ENCODE measurements at regions not wholly inside any gene's neighbourhood (a gene's known extent, or its start where the extent isn't known, plus 50 kb on each side); places are given as distances from the start of the nearest gene placed in this dataset.

- no peaks in the 10 kb centered on the region for H3K9me3 ChIP-seq (ENCODE audit: control insufficient read depth, insufficient read depth, low read length)
- H3K4me1 ChIP-seq (ENCODE audit: control insufficient read depth, insufficient read depth, low read length): no peaks in the 10 kb centered on the region; the same call in 1 of the 2 replicates
- no peaks in the 10 kb centered on the region for H3K27me3 ChIP-seq (ENCODE audit: control insufficient read depth, insufficient read depth, low read length)
- H3K27ac ChIP-seq (ENCODE audit: low read length): no peak overlapping the region
- no peak overlapping the region for H3K4me3 ChIP-seq (ENCODE audit: low read length)
- 100% methylated on average over 2 of the region's 3 CpGs for WGBS (ENCODE audit: insufficient coverage, insufficient read length)
- H3K36me3 ChIP-seq (ENCODE audit: control insufficient read depth, insufficient read depth, low read length): no peaks in the 10 kb centered on the region
- DNase-seq (ENCODE audit: low read depth, low spot score): no peak
Observed at GRCh38 chr1:222015686-222016085, 273.8 kb upstream of the DUSP10 start.

DNA sequence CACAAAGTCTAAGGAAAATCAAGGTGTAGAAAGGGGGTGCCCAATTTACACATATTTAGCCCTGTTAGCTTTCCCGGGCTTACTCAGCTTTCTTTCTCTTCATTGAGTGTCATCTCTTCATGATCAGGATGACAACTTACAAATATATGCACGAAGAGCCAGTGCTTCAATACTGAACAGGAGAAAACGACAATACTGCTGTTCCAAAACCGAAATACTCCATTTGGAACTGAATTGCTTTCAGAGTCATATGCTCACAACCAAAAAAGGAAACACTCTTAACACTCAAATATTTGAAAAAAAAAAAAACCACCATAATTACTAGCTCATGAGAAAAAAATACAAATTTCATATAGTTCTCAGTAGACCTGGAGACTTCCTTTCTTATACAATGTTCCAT lies 272.1 kb upstream of the DUSP10 start:
- WGBS (ENCODE audit: insufficient coverage, insufficient read length): no CpG with 5 or more reads among the region's 4 CpGs
- no peak for DNase-seq (ENCODE audit: low read depth, low spot score)
- Histone ChIP-seq H3K27ac (ENCODE audit: low read length) (no peak overlapping the region), H3K9me3 (ENCODE audit: control insufficient read depth, insufficient read depth, low read length) (no peaks in the 10 kb centered on the region), H3K36me3 (ENCODE audit: control insufficient read depth, insufficient read depth, low read length) (no peaks in the 10 kb centered on the region), H3K27me3 (ENCODE audit: control insufficient read depth, insufficient read depth, low read length) (no peaks in the 10 kb centered on the region), H3K4me1 (ENCODE audit: control insufficient read depth, insufficient read depth, low read length) (no peaks in the 10 kb centered on the region; the same call in 1 of the 2 replicates), H3K4me3 (ENCODE audit: low read length) (no peak overlapping the region)

DNA sequence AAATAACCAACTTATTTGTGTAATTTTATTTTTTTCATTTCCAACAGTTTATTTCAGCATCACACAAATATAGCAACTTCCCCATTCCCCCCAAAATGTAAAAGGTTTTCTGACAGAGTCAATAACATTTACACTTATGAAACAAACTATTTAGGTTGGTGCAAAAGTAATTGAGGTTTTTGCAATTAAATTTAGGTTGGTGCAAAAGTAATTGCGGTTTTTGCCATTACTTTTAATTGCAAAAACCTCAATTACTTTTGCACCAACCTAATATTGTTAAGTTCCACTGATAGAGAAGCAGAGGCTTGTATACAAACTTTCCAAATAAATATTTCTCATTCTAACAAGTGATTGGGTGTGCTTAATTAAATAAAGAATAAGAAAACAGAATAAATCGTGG lies 270.9 kb upstream of the DUSP10 start:
- DNase-seq (ENCODE audit: low read depth, low spot score): no peak
- Histone ChIP-seq H3K27ac (ENCODE audit: low read length) (no peak overlapping the region), H3K27me3 (ENCODE audit: control insufficient read depth, insufficient read depth, low read length) (no peaks in the 10 kb centered on the region), H3K9me3 (ENCODE audit: control insufficient read depth, insufficient read depth, low read length) (no peaks in the 10 kb centered on the region), H3K4me1 (ENCODE audit: control insufficient read depth, insufficient read depth, low read length) (no peaks in the 10 kb centered on the region; the same call in 1 of the 2 replicates), H3K4me3 (ENCODE audit: low read length) (no peak overlapping the region), H3K36me3 (ENCODE audit: control insufficient read depth, insufficient read depth, low read length) (no peaks in the 10 kb centered on the region)
- WGBS (ENCODE audit: insufficient coverage, insufficient read length): no CpG with 5 or more reads among the region's 2 CpGs

DNA sequence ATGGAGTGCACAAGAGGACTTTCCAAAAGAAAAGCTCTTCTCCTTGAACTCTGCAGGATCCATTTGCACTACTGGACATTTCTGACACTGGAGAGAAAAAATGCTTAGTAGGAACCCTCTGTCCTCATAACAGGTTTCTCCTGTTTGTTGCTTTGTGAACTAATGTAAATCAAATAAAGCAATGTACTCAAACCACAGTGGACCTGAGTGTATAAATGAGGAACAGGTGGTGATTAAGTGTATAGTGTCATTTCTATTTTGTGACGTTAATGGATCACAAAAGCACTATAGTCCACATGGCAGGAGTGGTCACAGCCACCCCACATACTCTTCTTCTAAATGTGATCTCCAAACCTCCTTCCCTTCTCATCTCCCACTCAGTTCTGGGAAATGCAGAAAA lies 268.4 kb upstream of the DUSP10 start:
- DNase-seq (ENCODE audit: low read depth, low spot score): no peak
- no CpG with 5 or more reads among the region's 1 CpG for WGBS (ENCODE audit: insufficient coverage, insufficient read length)
- Histone ChIP-seq H3K4me3 (ENCODE audit: low read length) (no peak overlapping the region), H3K27ac (ENCODE audit: low read length) (no peak overlapping the region), H3K27me3 (ENCODE audit: control insufficient read depth, insufficient read depth, low read length) (no peaks in the 10 kb centered on the region), H3K36me3 (ENCODE audit: control insufficient read depth, insufficient read depth, low read length) (no peaks in the 10 kb centered on the region), H3K9me3 (ENCODE audit: control insufficient read depth, insufficient read depth, low read length) (no peaks in the 10 kb centered on the region), H3K4me1 (ENCODE audit: control insufficient read depth, insufficient read depth, low read length) (no peaks in the 10 kb centered on the region; the same call in 1 of the 2 replicates)

- Histone ChIP-seq H3K27ac (ENCODE audit: low read length) (no peak overlapping the region), H3K4me1 (ENCODE audit: control insufficient read depth, insufficient read depth, low read length) (no peaks in the 10 kb centered on the region; the same call in 1 of the 2 replicates), H3K9me3 (ENCODE audit: control insufficient read depth, insufficient read depth, low read length) (no peaks in the 10 kb centered on the region), H3K4me3 (ENCODE audit: low read length) (no peak overlapping the region), H3K36me3 (ENCODE audit: control insufficient read depth, insufficient read depth, low read length) (no peaks in the 10 kb centered on the region), H3K27me3 (ENCODE audit: control insufficient read depth, insufficient read depth, low read length) (no peaks in the 10 kb centered on the region)
- WGBS (ENCODE audit: insufficient coverage, insufficient read length): no CpG with 5 or more reads among the region's 2 CpGs
- peak; percentile 13 for DNase-seq (ENCODE audit: low read depth, low spot score)
Observed at GRCh38 chr1:222009105-222009730, 267.3 kb upstream of the DUSP10 start.

- H3K9me3 ChIP-seq (ENCODE audit: control insufficient read depth, insufficient read depth, low read length): no peaks in the 10 kb centered on the region
- H3K4me3 ChIP-seq (ENCODE audit: low read length): no peak overlapping the region
- no peak for DNase-seq (ENCODE audit: low read depth, low spot score)
- no peaks in the 10 kb centered on the region for H3K36me3 ChIP-seq (ENCODE audit: control insufficient read depth, insufficient read depth, low read length)
- no peaks in the 10 kb centered on the region; the same call in 1 of the 2 replicates for H3K4me1 ChIP-seq (ENCODE audit: control insufficient read depth, insufficient read depth, low read length)
- H3K27me3 ChIP-seq (ENCODE audit: control insufficient read depth, insufficient read depth, low read length): no peaks in the 10 kb centered on the region
- H3K27ac ChIP-seq (ENCODE audit: low read length): no peak overlapping the region
Observed at GRCh38 chr1:222006715-222007114, 264.8 kb upstream of the DUSP10 start.

DNA sequence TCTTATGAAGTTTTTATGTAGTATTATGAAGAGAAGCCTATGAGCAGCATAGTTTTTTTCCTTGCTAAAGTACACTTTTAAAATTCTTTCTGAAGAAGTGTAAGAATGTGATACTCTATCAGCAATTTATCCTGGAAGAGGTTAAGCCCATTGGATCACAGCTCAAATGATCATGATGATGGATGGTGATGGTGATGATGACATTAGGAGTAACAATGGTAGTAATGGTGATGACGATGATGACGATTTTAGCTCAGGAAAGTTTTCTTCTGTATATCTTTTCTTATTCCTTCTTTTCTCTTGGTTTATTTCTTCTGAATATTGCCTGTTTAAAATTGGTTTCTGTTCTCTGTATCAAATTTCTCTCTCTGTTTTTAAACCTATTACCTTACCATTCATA lies 262.9 kb upstream of the DUSP10 start:
- H3K9me3 ChIP-seq (ENCODE audit: control insufficient read depth, insufficient read depth, low read length): no peaks in the 10 kb centered on the region
- no peak for DNase-seq (ENCODE audit: low read depth, low spot score)
- no peaks in the 10 kb centered on the region for H3K27me3 ChIP-seq (ENCODE audit: control insufficient read depth, insufficient read depth, low read length)
- WGBS (ENCODE audit: insufficient coverage, insufficient read length): no CpG with 5 or more reads among the region's 2 CpGs
- no peak overlapping the region for H3K27ac ChIP-seq (ENCODE audit: low read length)
- H3K4me1 ChIP-seq (ENCODE audit: control insufficient read depth, insufficient read depth, low read length): no peaks in the 10 kb centered on the region; the same call in 1 of the 2 replicates
- H3K4me3 ChIP-seq (ENCODE audit: low read length): no peak overlapping the region
- no peaks in the 10 kb centered on the region for H3K36me3 ChIP-seq (ENCODE audit: control insufficient read depth, insufficient read depth, low read length)

GRCh38 chr1:222004034-222004433 lies 262.1 kb upstream of the DUSP10 start:
- no CpG with 5 or more reads among the region's 3 CpGs for WGBS (ENCODE audit: insufficient coverage, insufficient read length)

DNA sequence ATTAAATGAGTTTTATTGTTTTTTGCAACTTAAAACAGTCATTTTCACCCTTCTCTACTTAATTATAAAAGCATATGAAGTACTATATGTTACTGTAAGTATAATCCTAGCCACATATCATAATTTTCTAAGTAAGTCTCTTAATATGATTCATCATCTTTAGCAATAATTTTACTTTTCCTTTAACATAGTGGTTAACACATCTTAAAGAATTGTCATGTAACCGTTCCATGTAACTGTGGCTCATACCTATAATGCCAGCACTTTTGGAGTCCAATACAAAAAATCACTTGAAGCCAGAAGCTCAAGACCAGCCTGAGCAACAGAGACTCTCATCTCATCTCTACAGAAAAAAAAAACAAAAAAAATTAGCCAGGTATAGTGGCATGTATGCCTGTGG lies 260.6 kb upstream of the DUSP10 start:
- DNase-seq (ENCODE audit: low read depth, low spot score): no peak
- Histone ChIP-seq H3K27ac (ENCODE audit: low read length) (no peak overlapping the region), H3K36me3 (ENCODE audit: control insufficient read depth, insufficient read depth, low read length) (no peaks in the 10 kb centered on the region), H3K4me1 (ENCODE audit: control insufficient read depth, insufficient read depth, low read length) (no peaks in the 10 kb centered on the region; the same call in 1 of the 2 replicates), H3K4me3 (ENCODE audit: low read length) (no peak overlapping the region), H3K27me3 (ENCODE audit: control insufficient read depth, insufficient read depth, low read length) (no peaks in the 10 kb centered on the region), H3K9me3 (ENCODE audit: control insufficient read depth, insufficient read depth, low read length) (no peaks in the 10 kb centered on the region)
- WGBS (ENCODE audit: insufficient coverage, insufficient read length): no CpG with 5 or more reads among the region's 1 CpG

More at GRCh38 chr1:222004034-222004433, 262.1 kb upstream of the DUSP10 start:
- no peak overlapping the region for H3K4me3 ChIP-seq (ENCODE audit: low read length)
- no peaks in the 10 kb centered on the region for H3K9me3 ChIP-seq (ENCODE audit: control insufficient read depth, insufficient read depth, low read length)
- DNase-seq (ENCODE audit: low read depth, low spot score): no peak
- H3K27ac ChIP-seq (ENCODE audit: low read length): no peak overlapping the region
- H3K4me1 ChIP-seq (ENCODE audit: control insufficient read depth, insufficient read depth, low read length): no peaks in the 10 kb centered on the region; the same call in 1 of the 2 replicates
- H3K36me3 ChIP-seq (ENCODE audit: control insufficient read depth, insufficient read depth, low read length): no peaks in the 10 kb centered on the region
- no peaks in the 10 kb centered on the region for H3K27me3 ChIP-seq (ENCODE audit: control insufficient read depth, insufficient read depth, low read length)

- H3K9me3 ChIP-seq (ENCODE audit: control insufficient read depth, insufficient read depth, low read length): no peaks in the 10 kb centered on the region
- no peaks in the 10 kb centered on the region for H3K27me3 ChIP-seq (ENCODE audit: control insufficient read depth, insufficient read depth, low read length)
- H3K4me3 ChIP-seq (ENCODE audit: low read length): no peak overlapping the region
- H3K36me3 ChIP-seq (ENCODE audit: control insufficient read depth, insufficient read depth, low read length): no peaks in the 10 kb centered on the region
- no CpG with 5 or more reads among the region's 3 CpGs for WGBS (ENCODE audit: insufficient coverage, insufficient read length)
- DNase-seq (ENCODE audit: low read depth, low spot score): no peak
- no peaks in the 10 kb centered on the region for H3K4me1 ChIP-seq (ENCODE audit: control insufficient read depth, insufficient read depth, low read length)
- no peak overlapping the region for H3K27ac ChIP-seq (ENCODE audit: low read length)
Observed at GRCh38 chr1:222000131-222000530, 258.2 kb upstream of the DUSP10 start.

DNA sequence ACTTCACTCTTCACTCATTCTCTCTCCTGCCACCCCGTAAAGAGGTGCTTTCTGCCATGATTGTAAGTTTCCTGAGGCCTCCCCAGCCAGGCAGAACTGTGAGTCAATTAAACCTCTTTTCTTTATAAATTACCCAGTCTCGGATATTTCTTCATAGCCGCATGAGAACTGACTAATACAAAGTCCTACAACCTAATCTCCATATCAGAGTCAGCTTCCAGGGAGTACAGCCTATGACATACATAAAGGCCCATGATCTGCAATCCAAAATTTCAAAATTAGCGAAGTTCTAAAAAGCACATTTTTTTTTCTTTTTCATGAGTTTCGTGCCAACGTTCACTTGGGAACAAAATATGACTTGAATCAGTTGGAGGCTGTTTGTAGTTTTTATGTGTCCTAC lies 256.9 kb upstream of the DUSP10 start:
- Histone ChIP-seq H3K4me3 (ENCODE audit: low read length) (no peak overlapping the region), H3K27ac (ENCODE audit: low read length) (no peak overlapping the region), H3K9me3 (ENCODE audit: control insufficient read depth, insufficient read depth, low read length) (no peaks in the 10 kb centered on the region), H3K27me3 (ENCODE audit: control insufficient read depth, insufficient read depth, low read length) (no peaks in the 10 kb centered on the region), H3K4me1 (ENCODE audit: control insufficient read depth, insufficient read depth, low read length) (no peaks in the 10 kb centered on the region), H3K36me3 (ENCODE audit: control insufficient read depth, insufficient read depth, low read length) (no peaks in the 10 kb centered on the region)
- DNase-seq (ENCODE audit: low read depth, low spot score): no peak
- no CpG with 5 or more reads among the region's 6 CpGs for whole genome bisulfite sequencing (ENCODE audit: insufficient coverage, insufficient read length)

Data from iPS DF 6.9 (cell line).